ENCODE measurements at regions not wholly inside any gene's neighbourhood (a gene's known extent, or its start where the extent isn't known, plus 50 kb on each side); places are given as distances from the start of the nearest gene placed in this dataset.
"Not testable (repeated sequence)": the region's sequence is repeated elsewhere in the genome, so short reads cannot be mapped to it uniquely, and the experiment has no call there.

DNA sequence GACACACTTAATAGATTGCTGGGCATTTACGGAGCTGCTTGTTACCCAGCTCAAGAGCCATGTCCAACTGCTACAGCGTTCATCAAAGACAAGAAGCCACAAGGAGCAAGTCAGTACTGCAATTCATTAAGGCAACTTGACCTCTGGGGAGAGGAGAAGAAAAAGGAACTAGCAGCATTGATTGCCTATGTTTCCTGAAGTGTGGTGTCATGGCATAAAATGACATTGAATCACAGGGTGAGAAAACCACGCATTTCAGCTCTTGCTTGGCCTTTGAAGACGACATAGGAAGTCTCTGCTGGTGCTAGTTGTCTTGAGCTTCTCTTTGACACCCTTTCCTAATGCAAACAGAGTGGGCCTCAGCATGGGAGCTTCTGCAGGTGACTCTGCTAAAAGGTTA is 139.1 kb downstream of the CDH26 start:
- no peak for DNase-seq

GRCh38 chr20:60100780-60101179 is 142.6 kb downstream of the CDH26 start:
- DNase-seq: no peak

GRCh38 chr20:60101201-60101890 is 143.1 kb downstream of the CDH26 start:
- no peak for DNase-seq

- DNase-seq: no peak
Observed at GRCh38 chr20:60101891-60102281, 143.7 kb downstream of the CDH26 start.

DNA sequence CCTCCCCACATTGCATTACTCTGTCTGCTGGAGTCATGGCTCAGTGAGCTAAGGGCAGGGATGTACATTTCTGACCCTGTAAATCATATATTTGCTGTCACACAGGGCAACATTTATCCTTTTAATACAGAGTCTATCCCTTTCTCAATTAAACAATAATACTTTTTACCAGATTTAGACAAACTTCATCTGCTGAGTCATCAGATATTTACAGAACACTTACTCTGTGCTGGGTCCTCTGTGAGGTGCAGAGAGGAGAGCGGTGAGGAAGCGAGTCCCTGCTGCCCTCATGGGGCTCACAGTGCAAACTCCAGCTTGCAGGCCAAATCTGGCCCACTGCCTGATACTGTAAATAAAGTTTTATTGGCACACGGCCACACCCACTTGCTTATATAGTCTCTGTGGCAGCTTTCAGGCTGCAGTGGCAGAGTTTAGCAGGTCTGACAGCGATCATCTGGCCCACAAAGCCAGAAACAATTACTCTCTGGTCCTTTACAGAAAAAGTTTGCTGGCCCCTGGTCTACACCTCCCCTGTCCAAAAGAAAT is 144.5 kb downstream of the CDH26 start:
- DNase-seq: no peak

- DNase-seq: no peak
Observed at GRCh38 chr20:60104993-60105803, 147.0 kb downstream of the CDH26 start.

DNA sequence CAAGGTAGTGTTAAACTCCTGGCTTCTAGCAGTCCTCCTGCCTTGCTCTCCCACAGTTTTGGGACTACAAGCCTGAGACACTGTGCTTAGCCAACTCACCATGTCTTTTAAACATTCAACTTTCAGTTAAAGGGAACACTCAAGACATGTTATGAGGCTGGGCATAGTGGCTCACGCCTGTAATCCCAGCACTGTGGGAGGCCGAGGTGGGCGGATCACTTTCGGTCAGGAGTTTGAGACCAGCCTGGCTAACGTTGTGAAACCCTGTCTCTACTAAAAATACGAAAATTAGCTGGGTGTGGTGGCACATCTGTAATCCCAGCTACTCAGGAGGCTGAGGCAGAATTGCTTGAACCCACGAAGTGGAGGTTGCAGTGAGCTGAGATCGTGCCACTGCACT is 148.0 kb downstream of the CDH26 start:
- not testable (repeated sequence) for DNase-seq

DNA sequence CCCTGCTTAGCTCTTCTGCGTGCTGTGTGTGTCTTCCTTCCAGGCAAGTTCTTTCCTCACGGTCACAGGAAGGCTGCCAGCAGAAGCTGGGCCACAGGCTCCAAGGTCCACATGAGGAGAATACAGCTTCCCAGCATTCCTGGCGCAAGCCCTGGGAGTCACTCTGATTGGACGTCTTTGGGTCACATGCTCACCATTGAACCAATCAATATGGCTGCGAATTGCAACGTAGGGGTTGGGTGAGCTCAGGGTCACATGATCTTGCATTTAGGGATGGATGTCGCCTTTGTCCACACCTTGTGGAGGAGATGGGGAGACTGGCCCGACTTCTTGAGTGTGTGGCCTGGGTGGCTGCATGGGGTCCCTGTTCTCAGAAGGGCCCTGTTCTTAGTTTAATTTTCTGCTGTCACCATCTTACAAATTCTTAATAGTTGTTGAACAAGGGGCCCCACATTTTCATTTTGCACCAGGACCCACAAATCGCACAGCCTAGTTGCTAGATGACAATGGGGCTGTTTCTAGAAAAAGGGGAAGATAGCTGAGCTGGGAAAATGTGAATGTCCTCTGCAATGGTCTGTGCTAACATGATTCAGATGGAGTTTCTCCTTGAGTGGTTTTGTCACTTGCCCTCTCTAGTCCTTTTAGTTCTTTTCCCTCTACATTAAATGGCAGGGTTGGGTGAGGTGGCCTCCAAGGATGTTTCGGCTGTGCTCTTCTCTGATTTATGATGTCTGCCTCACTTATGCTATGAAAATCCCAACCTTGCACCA is 149.6 kb downstream of the CDH26 start:
- no peak for DNase-seq

DNA sequence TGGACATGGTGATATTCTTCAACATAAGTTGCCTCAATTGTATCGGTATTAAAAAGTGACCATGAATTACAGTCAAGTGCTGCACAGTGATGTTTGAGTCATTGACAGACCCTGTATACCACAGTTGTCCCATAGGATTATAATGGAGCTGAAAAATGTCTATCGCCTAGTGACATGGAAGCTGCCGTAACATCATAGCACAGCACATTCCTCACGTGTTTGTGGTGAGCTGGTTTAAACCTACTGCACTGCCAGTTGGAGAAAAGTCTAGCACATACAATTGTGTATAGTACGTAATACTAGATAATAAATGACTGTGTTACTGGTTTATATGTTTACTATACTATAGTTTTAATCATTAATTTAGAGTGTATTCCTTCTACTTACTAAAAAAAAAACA is 150.2 kb downstream of the CDH26 start:
- no peak for DNase-seq

DNA sequence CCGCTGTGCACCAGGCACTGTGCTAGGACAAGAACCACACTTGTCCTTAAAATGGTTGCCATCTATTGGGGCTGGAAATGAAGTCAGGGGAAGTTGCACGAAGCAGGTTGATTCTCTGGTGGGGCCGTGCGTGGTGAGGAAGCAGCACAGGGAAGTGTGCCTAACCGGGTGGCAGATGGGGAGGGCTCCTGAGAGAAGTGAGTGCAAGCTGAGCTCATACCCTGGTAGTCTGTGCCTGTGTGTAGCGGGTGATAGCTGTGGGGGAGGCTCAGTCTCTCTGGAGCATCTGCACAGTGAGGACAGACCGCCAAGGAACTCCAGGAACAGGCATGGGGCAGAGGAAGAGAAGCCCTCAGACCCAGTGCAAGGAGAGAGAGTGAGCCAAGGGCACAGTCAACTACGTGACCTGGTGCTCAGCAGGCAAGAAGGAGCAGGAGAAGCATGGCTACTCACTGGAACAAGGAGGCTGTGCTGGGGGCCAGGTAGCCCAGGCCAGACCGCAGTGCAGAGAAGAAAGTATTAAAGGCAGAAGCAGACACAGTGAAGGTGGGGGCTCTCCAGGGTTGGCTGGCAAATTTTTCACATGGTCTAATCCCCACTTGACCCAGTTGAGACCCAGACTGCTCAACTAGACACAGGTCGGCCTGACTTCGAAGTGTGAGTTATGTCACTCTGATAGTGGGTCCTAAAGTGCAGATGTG is 155.0 kb downstream of the CDH26 start:
- no peak for DNase-seq

- DNase-seq: no peak
Observed at GRCh38 chr20:60113771-60114170, 155.5 kb downstream of the CDH26 start.

DNA sequence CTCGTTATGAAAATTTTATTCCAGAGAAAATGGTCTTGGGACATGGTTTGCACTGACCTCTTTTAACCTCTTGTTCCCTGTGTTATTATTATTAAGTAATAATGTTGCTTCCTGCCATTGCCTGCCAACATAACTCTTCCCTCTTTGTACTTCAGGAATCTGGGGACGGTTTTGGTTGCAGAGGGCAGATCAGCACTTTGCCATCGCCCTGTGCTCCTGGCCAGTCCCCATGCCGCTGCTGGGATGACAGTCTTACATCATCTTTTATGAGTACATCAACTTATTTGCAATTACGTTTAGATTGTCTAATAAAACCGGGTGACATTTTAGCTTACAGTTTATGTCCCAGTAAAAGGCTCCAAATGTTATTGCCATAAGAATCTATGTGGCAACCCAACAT is 157.2 kb downstream of the CDH26 start:
- no peak for DNase-seq

- no peak for DNase-seq
Observed at GRCh38 chr20:60116128-60116909, 158.1 kb downstream of the CDH26 start.

DNA sequence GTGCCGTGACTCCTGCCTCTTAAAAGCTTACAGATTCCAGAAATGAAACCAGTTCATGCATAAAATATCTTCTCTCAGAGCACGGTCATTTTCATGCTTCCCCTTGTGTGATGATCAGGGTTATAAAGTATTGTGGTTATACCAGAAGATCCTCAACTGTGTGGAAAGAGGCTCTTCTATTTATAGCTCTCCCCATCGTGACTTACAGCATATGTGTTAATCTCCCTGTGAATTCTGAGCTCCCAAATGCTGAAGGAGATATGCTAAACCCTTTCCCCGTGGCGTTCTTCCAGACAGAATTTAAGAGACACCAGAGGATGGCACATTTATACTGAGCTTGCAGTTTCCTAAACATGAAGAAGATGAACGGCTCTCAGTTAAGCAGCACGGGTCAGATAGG is 158.8 kb downstream of the CDH26 start:
- no peak for DNase-seq

DNA sequence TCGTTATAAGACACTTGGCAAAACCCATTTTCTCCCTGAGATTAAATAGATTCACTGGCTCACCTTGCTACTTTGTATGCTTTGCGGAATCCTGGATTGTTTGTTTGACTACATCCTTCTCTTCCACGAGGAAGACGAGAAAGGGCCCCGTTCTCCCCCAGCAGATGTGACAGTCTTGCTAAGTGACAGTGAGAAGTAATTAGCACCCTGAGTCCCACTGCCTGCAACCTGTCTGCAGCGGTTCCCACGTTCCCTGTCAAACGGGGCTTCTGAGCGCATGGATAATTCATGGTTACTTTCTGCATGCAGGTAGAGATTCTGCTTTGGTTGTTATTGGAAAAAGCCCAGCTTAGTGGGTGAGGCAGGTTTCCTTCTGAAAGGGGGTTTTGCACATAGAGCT is 163.7 kb downstream of the CDH26 start:
- no peak for DNase-seq

- no peak for DNase-seq
Observed at GRCh38 chr20:60122671-60123070, 164.4 kb downstream of the CDH26 start.

GRCh38 chr20:60123096-60123495 is 164.9 kb downstream of the CDH26 start:
- no peak for DNase-seq

- no peak for DNase-seq
Observed at GRCh38 chr20:60123652-60124051, 165.4 kb downstream of the CDH26 start.

DNA sequence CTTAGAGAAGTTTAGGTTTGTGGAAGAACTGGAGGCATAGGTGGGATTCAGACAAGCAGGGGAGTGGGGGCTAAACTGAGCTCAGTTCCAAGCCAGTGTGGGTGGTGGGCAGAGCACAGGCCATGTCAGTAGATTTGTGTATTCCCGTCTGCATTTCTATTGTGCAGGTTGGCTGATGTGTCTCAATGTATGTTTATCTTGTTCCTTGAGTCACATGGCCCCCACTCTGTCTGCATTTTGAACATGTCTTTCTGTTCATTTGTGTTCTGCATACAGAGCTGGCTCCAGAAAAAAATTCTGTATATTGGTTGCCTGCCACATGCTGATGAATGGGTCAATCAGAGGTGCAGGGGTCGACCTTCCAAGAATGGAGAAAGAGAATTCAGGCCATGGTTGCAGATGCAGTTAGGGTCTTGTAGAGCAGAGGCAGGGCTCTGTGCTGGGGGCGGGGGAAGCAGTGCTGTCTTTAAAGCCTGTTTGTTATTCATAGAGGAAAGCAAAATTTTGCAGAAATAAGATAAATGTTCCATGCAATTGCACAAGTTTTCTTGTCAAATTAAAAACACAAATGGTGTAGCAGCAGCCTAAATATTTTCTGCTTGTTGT is 166.7 kb downstream of the CDH26 start:
- no peak for DNase-seq

GRCh38 chr20:60125513-60125912 is 167.3 kb downstream of the CDH26 start:
- no peak for DNase-seq

- DNase-seq: no peak
Observed at GRCh38 chr20:60126975-60127374, 168.8 kb downstream of the CDH26 start.

GRCh38 chr20:60131375-60131774 is 173.2 kb downstream of the CDH26 start:
- DNase-seq: no peak
